HUES6 (cell line): ENCODE measurements at regions not wholly inside any gene's neighbourhood (a gene's known extent, or its start where the extent isn't known, plus 50 kb on each side); places are given as distances from the start of the nearest gene placed in this dataset.

ENCODE experiments used
- H3K27ac ChIP-seq: 2 replicates; pipeline ENCODE4 v1.7.0; 2013; ENCODE audit warnings: low read depth, mild to moderate bottlenecking, low read length, inconsistent platforms
- H3K27me3 ChIP-seq: 2 replicates; pipeline ENCODE4 v1.6.1; 2013; ENCODE audit warnings: low read length; ENCODE audit not compliant: control insufficient read depth, insufficient read depth
- H3K36me3 ChIP-seq: 2 replicates; pipeline ENCODE4 v1.6.1; 2013; ENCODE audit warnings: low read length; ENCODE audit not compliant: control insufficient read depth, insufficient read depth
- H3K4me1 ChIP-seq: 2 replicates; pipeline ENCODE4 v1.6.1; 2013; ENCODE audit warnings: low read length; ENCODE audit not compliant: control insufficient read depth, insufficient read depth
- H3K4me3 ChIP-seq: 2 replicates; pipeline ENCODE4 v1.5.1; 2013; ENCODE audit warnings: low read depth, low read length
- H3K9ac ChIP-seq: one replicate; pipeline ENCODE4 v1.6.1; 2013; ENCODE audit warnings: mild to moderate bottlenecking, low read length
- H3K9me3 ChIP-seq: 2 replicates; pipeline ENCODE4 v1.6.1; 2013; ENCODE audit warnings: low read depth, low read length; ENCODE audit not compliant: control insufficient read depth, insufficient read depth

DNA sequence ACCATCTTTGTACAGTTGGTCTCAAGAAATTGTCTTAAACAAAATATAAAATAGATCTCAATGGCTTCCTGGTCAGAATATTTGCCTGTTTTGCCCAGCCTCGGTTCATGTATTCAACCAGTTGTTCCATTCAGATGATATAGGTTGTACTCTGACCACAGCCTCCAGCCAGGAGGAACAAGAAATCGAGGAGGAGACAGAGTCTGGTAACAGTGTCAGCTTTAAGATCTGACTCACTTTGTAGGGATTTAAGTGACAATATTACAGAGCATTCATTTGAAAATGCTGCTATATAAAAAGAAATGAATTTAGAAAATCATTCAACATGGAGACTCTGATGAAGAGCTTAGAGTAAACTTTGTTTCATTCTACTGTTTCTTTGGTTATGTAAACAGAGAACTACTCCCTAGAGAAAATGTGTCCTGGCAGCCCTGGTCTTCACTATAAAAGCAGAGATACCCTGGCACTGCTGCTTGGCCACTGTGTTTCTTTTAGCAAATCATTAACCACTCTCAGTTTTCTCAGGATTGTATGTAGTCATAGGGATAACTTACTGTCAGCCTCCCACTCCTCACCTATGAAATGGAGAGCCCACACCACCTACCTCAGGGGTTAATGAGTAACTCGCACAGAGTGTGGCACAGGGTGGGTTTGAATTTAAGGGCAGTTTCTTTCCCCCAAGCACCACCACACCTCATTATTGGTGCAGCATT lies 53.5 kb downstream of the PAGE2 start:
- no peak overlapping the region for H3K4me3 ChIP-seq
- H3K9me3 ChIP-seq = peaks cover 34% of the 10 kb centered on the region
- H3K36me3 ChIP-seq = no peaks in the 10 kb centered on the region
- peak overlapping the region; percentile 62; the same call in 1 of the 2 replicates for H3K27ac ChIP-seq
- H3K9ac ChIP-seq = no peak overlapping the region
- H3K27me3 ChIP-seq = no peaks in the 10 kb centered on the region
- H3K4me1 ChIP-seq = peaks cover 14% of the 10 kb centered on the region; the same call in 1 of the 2 replicates

- peak overlapping the region; percentile 62; the same call in 1 of the 2 replicates for H3K27ac ChIP-seq
These were observed 54.1 kb downstream of the PAGE2 start for GRCh38 chrX:55142919-55143310.

GRCh38 chrX:55143621-55144020 lies 54.8 kb downstream of the PAGE2 start:
- Histone ChIP-seq H3K4me1 (peaks cover 14% of the 10 kb centered on the region; the same call in 1 of the 2 replicates), H3K36me3 (no peaks in the 10 kb centered on the region), H3K27me3 (no peaks in the 10 kb centered on the region), H3K9me3 (peaks cover 27% of the 10 kb centered on the region), H3K27ac (peak overlapping the region; percentile 62; the same call in 1 of the 2 replicates), H3K4me3 (peak overlapping the region; percentile 28; the same call in 1 of the 2 replicates), H3K9ac (peak overlapping the region; percentile 66)

More at GRCh38 chrX:55142919-55143310, 54.1 kb downstream of the PAGE2 start:
- Histone ChIP-seq H3K27me3 (no peaks in the 10 kb centered on the region), H3K9me3 (peaks cover 34% of the 10 kb centered on the region), H3K36me3 (no peaks in the 10 kb centered on the region), H3K4me3 (no peak overlapping the region; the same call in 1 of the 2 replicates), H3K9ac (peak overlapping the region; percentile 66), H3K4me1 (peaks cover 14% of the 10 kb centered on the region; the same call in 1 of the 2 replicates)

DNA sequence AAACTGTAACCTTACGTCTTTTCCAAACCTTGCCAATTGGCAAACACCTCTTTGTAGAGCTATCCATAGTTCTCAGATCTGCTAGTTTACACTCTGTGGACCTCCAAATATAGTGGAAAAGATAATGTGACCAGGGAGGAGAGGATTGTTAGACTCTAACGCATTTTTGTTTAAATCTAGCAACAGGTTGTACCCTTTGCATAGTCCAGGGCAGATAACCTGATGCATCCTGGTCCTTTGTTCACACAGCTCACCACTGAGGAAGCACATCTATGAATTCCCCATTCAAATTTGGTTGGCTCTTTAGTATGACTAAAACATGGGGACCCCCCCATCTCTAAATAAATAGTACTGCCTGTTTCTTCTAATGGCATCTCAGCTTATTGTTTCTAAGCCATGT lies 55.9 kb downstream of the PAGE2 start:
- Histone ChIP-seq H3K36me3 (no peaks in the 10 kb centered on the region), H3K4me3 (no peak overlapping the region), H3K9me3 (peaks cover 16% of the 10 kb centered on the region; the same call in 1 of the 2 replicates), H3K9ac (no peak overlapping the region), H3K27ac (no peak overlapping the region), H3K4me1 (peaks cover 14% of the 10 kb centered on the region; the same call in 1 of the 2 replicates), H3K27me3 (no peaks in the 10 kb centered on the region)

GRCh38 chrX:55149242-55149641 lies 60.4 kb downstream of the PAGE2 start:
- no peak overlapping the region for H3K4me3 ChIP-seq
- peaks cover 3% of the 10 kb centered on the region; the same call in 1 of the 2 replicates for H3K9me3 ChIP-seq
- peaks cover 5% of the 10 kb centered on the region; the same call in 1 of the 2 replicates for H3K4me1 ChIP-seq
- H3K27me3 ChIP-seq = no peaks in the 10 kb centered on the region
- no peak overlapping the region for H3K27ac ChIP-seq
- no peak overlapping the region for H3K9ac ChIP-seq
- no peaks in the 10 kb centered on the region for H3K36me3 ChIP-seq

DNA sequence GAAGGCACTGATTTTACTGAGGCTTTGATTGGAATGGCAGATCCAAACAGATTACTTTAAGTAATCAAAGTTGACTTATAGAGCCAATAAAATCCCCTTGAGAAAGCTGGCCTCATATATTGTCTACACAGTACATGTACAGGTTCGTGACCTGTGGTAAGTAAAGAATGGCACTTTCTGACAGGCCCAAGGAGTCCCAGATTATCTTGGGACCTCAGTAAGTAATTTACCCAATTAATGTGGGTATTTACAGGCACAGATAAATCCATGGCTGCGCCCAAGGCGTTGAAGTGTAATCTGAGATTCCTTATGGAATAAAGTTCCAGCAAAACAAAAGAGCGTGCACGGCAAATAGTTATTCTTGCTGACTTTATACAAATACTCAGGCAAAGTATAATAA lies 62.4 kb downstream of the PAGE2 start:
- Histone ChIP-seq H3K9ac (no peak overlapping the region), H3K36me3 (no peaks in the 10 kb centered on the region), H3K27ac (no peak overlapping the region), H3K4me3 (no peak overlapping the region), H3K9me3 (no peaks in the 10 kb centered on the region; the same call in 1 of the 2 replicates), H3K4me1 (peaks cover 5% of the 10 kb centered on the region; the same call in 1 of the 2 replicates), H3K27me3 (no peaks in the 10 kb centered on the region)

GRCh38 chrX:55159551-55159950 lies 60.6 kb upstream of the PAGE5 start:
- no peaks in the 10 kb centered on the region for H3K36me3 ChIP-seq
- H3K4me1 ChIP-seq = peaks cover 4% of the 10 kb centered on the region; the same call in 1 of the 2 replicates
- H3K27me3 ChIP-seq = no peaks in the 10 kb centered on the region
- no peak overlapping the region for H3K9ac ChIP-seq
- H3K27ac ChIP-seq = no peak overlapping the region
- H3K9me3 ChIP-seq = no peaks in the 10 kb centered on the region; the same call in 1 of the 2 replicates
- H3K4me3 ChIP-seq = no peak overlapping the region

DNA sequence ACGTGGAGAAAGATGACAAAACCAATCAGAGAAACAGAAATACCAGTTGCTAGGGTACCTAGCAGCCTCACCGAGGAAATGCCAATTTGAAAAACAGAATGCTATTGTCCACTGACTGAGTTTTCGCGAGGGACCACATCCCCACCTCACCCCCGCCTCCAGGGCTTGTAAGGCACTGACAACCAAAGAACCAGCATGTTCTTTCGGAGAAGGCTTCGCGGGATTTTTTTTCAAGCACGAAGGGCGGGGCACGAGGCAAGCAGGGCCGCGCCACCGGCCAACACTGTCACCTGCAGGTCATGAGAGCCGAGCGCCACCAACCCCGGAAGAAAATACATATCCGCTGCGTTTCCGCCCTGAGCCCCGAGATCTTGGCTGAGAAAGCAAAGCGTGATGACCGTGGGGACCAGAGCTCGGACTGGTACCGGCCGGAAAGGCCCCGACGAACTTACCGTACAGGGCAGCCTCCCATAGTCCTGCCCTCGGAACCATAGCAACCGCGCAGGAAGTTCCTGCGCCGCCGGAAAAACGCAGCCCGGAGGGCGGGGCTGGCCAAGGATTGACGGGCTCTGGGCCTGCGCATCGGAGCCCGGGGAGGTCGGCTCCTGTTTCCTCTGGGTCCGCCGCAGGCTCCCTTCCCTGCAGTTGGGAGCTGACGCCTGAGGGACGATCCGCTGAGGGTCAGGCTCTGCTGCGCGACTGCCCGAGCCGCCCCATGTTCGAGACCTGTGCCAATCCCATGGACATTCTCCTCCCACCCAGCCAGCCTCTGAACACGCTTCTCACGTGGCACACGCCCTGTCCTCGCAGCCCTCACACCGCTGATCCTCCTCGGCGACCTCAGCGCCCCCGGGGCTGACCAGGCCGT lies 59.2 kb upstream of the PAGE5 start:
- Histone ChIP-seq H3K4me1 (peaks cover 4% of the 10 kb centered on the region; the same call in 1 of the 2 replicates), H3K27me3 (no peaks in the 10 kb centered on the region), H3K9ac (peak overlapping the region; percentile 72), H3K4me3 (peak overlapping the region; percentile 81), H3K27ac (peak overlapping the region; percentile 54; the same call in 1 of the 2 replicates), H3K9me3 (peaks cover 5% of the 10 kb centered on the region; the same call in 1 of the 2 replicates), H3K36me3 (no peaks in the 10 kb centered on the region)

DNA sequence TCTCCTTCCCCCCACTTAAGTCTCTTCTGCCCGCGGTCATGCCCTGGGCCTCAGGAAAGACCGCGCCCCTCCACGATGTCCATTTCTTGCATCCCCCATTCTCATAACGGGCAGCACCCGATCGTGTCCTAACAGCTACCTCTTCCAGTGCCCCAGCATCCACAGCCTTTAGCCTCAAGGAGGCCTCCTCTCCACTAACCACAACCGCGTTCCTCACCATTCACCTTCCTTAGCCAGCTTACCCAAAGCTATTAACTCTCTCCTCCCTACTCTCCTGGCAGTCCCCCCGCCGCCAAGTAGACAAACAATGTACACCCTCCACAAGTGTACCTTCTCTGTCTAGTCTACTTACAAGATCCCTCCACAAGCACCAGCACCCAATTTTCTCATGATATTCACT lies 58.6 kb upstream of the PAGE5 start:
- H3K4me3 ChIP-seq = peak overlapping the region; percentile 81
- H3K9ac ChIP-seq = peak overlapping the region; percentile 72
- no peaks in the 10 kb centered on the region for H3K27me3 ChIP-seq
- H3K36me3 ChIP-seq = no peaks in the 10 kb centered on the region
- peaks cover 4% of the 10 kb centered on the region; the same call in 1 of the 2 replicates for H3K4me1 ChIP-seq
- H3K9me3 ChIP-seq = peaks cover 5% of the 10 kb centered on the region; the same call in 1 of the 2 replicates
- H3K27ac ChIP-seq = peak overlapping the region; percentile 54; the same call in 1 of the 2 replicates

GRCh38 chrX:55163171-55163570 lies 57.0 kb upstream of the PAGE5 start:
- H3K36me3 ChIP-seq = no peaks in the 10 kb centered on the region
- peaks cover 5% of the 10 kb centered on the region; the same call in 1 of the 2 replicates for H3K9me3 ChIP-seq
- no peak overlapping the region for H3K27ac ChIP-seq
- no peak overlapping the region for H3K4me3 ChIP-seq
- H3K9ac ChIP-seq = no peak overlapping the region
- no peaks in the 10 kb centered on the region for H3K27me3 ChIP-seq
- peaks cover 4% of the 10 kb centered on the region; the same call in 1 of the 2 replicates for H3K4me1 ChIP-seq
